HG03097 (cell line): ENCODE measurements at regions not wholly inside any gene's neighbourhood (a gene's known extent, or its start where the extent isn't known, plus 50 kb on each side); places are given as distances from the start of the nearest gene placed in this dataset.

Experiments used
- ATAC-seq: cut with Tn5 transposase; IDR thresholded peaks from one replicate; pipeline ENCODE4 v1.9.1; 2021; ENCODE audit not compliant: unreplicated experiment, low FRiP score

- no peak for ATAC-seq
These were observed 552.1 kb downstream of the TFEC start for GRCh38 chr7:115478426-115478825.

GRCh38 chr7:115477193-115477651 lies 553.3 kb downstream of the TFEC start:
- ATAC-seq = no peak

- ATAC-seq = no peak
These were observed 553.8 kb downstream of the TFEC start for GRCh38 chr7:115476671-115477181.

GRCh38 chr7:115475761-115476385 lies 554.0 kb downstream of the MDFIC start:
- ATAC-seq = no peak

- no peak for ATAC-seq
These were observed 553.3 kb downstream of the MDFIC start for GRCh38 chr7:115475206-115475605.

GRCh38 chr7:115474137-115474536 lies 552.2 kb downstream of the MDFIC start:
- ATAC-seq = no peak

GRCh38 chr7:115471891-115472290 lies 550.0 kb downstream of the MDFIC start:
- no peak for ATAC-seq

- no peak for ATAC-seq
These were observed 540.6 kb downstream of the MDFIC start for GRCh38 chr7:115462301-115463015.

- ATAC-seq = no peak
These were observed 527.8 kb downstream of the MDFIC start for GRCh38 chr7:115449689-115450088.

GRCh38 chr7:115447495-115447894 lies 525.6 kb downstream of the MDFIC start:
- no peak for ATAC-seq

- no peak for ATAC-seq
These were observed 519.1 kb downstream of the MDFIC start for GRCh38 chr7:115441033-115441432.

GRCh38 chr7:115435178-115435577 lies 513.3 kb downstream of the MDFIC start:
- peak; percentile 81 for ATAC-seq

GRCh38 chr7:115429918-115430317 lies 508.0 kb downstream of the MDFIC start:
- no peak for ATAC-seq

GRCh38 chr7:115417662-115418061 lies 495.8 kb downstream of the MDFIC start:
- no peak for ATAC-seq

- peak; percentile 92 for ATAC-seq
These were observed 489.2 kb downstream of the MDFIC start for GRCh38 chr7:115410972-115411686.

- ATAC-seq = peak; percentile 33
These were observed 488.5 kb downstream of the MDFIC start for GRCh38 chr7:115410434-115410820.

GRCh38 chr7:115409682-115410433 lies 488.0 kb downstream of the MDFIC start:
- ATAC-seq = no peak

GRCh38 chr7:115406219-115406618 lies 484.3 kb downstream of the MDFIC start:
- ATAC-seq = no peak

GRCh38 chr7:115387137-115387536 lies 465.2 kb downstream of the MDFIC start:
- no peak for ATAC-seq

GRCh38 chr7:115379321-115379720 lies 457.4 kb downstream of the MDFIC start:
- ATAC-seq = no peak

- no peak for ATAC-seq
These were observed 447.1 kb downstream of the MDFIC start for GRCh38 chr7:115368998-115369397.
